ENCODE measurements at regions not wholly inside any gene's neighbourhood (a gene's known extent, or its start where the extent isn't known, plus 50 kb on each side); places are given as distances from the start of the nearest gene placed in this dataset.

GRCh38 chr13:74048756-74049155, 85.4 kb downstream of the KLF12 start:
- H3K9me3 ChIP-seq (ENCODE audit: low read length), result no peaks in the 10 kb centered on the region
- no peak overlapping the region for H2AFZ ChIP-seq (ENCODE audit: low read length)
- H3K27ac ChIP-seq (ENCODE audit: low read depth, low read length, poor library complexity, severe bottlenecking), result no peak overlapping the region
- BruUV-seq (replicated peaks), result no TSS peak
- H3K79me2 ChIP-seq (ENCODE audit: insufficient read depth, low read depth, low read length), result no peaks in the 10 kb centered on the region; the same call in 1 of the 2 replicates
- no peaks in the 10 kb centered on the region; the same call in 1 of the 2 replicates for H4K20me1 ChIP-seq (ENCODE audit: insufficient read depth, low read length)
- ChIA-PET CTCF (ENCODE audit: unreplicated experiment) (no interaction called here), POLR2A (interaction anchor here (0.5 to 1.7 kb wide), 5 partner anchors 10 to 731 kb away, joined by 3 to 7 read pairs (median 3); no protein-coding TSS in a partner anchor)
- no peak for DNase-seq (ENCODE audit: low spot score)
- TF ChIP-seq CTCF (conservative IDR thresholded peaks at IDR 0.05; ENCODE audit: low read length) (no peak), EZH2phosphoT487 (IDR thresholded peaks at IDR 0.05; ENCODE audit: borderline replicate concordance, low read depth, low read length) (no peak)
- H3K4me1 ChIP-seq (ENCODE audit: insufficient read depth, low read length, poor library complexity, severe bottlenecking), result peaks cover 9% of the 10 kb centered on the region
- intact Hi-C loops (cut with micrococcal nuclease; ENCODE audit: unreplicated experiment), result no loop called here
- H3K4me2 ChIP-seq (ENCODE audit: low read length), result no peak overlapping the region
- H3K9me2 ChIP-seq (ENCODE audit: insufficient read depth, low read length), result no peaks in the 10 kb centered on the region
- H3K4me3 ChIP-seq (ENCODE audit: low read depth, low read length, poor library complexity, severe bottlenecking), result no peak overlapping the region
- H3K36me3 ChIP-seq (ENCODE audit: insufficient read depth, low read length), result peaks cover 18% of the 10 kb centered on the region; the same call in 1 of the 2 replicates

- Histone ChIP-seq H3K4me3 (ENCODE audit: low read depth, low read length, poor library complexity, severe bottlenecking) (no peak overlapping the region), H3K9me3 (ENCODE audit: low read length) (no peaks in the 10 kb centered on the region), H3K36me3 (ENCODE audit: insufficient read depth, low read length) (peaks cover 13% of the 10 kb centered on the region; the same call in 1 of the 2 replicates), H3K79me2 (ENCODE audit: insufficient read depth, low read depth, low read length) (no peaks in the 10 kb centered on the region; the same call in 1 of the 2 replicates), H3K9me2 (ENCODE audit: insufficient read depth, low read length) (no peaks in the 10 kb centered on the region), H3K27ac (ENCODE audit: low read depth, low read length, poor library complexity, severe bottlenecking) (no peak overlapping the region), H3K4me1 (ENCODE audit: insufficient read depth, low read length, poor library complexity, severe bottlenecking) (peaks cover 9% of the 10 kb centered on the region), H2AFZ (ENCODE audit: low read length) (no peak overlapping the region), H3K4me2 (ENCODE audit: low read length) (no peak overlapping the region), H4K20me1 (ENCODE audit: insufficient read depth, low read length) (no peaks in the 10 kb centered on the region; the same call in 1 of the 2 replicates)
- TF ChIP-seq EZH2phosphoT487 (IDR thresholded peaks at IDR 0.05; ENCODE audit: borderline replicate concordance, low read depth, low read length) (no peak), CTCF (conservative IDR thresholded peaks at IDR 0.05; ENCODE audit: low read length) (no peak)
- DNase-seq (ENCODE audit: low spot score), result no peak
- intact Hi-C loops (cut with micrococcal nuclease; ENCODE audit: unreplicated experiment), result no loop called here
- no TSS peak for BruUV-seq (replicated peaks)
- ChIA-PET CTCF (ENCODE audit: unreplicated experiment) (no interaction called here), POLR2A (interaction anchor here (0.8 to 1.7 kb wide), 5 partner anchors 9 to 20 kb away, joined by 3 to 8 read pairs (median 3); no protein-coding TSS in a partner anchor)
Observed at GRCh38 chr13:74047931-74048600, 86.1 kb downstream of the KLF12 start.

GRCh38 chr13:74046431-74046830, 87.8 kb downstream of the KLF12 start:
- TF ChIP-seq CTCF (conservative IDR thresholded peaks at IDR 0.05; ENCODE audit: low read length), result no peak
- no peak for TF ChIP-seq EZH2phosphoT487 (IDR thresholded peaks at IDR 0.05; ENCODE audit: borderline replicate concordance, low read depth, low read length)
- no peaks in the 10 kb centered on the region; the same call in 1 of the 2 replicates for H4K20me1 ChIP-seq (ENCODE audit: insufficient read depth, low read length)
- H3K9me2 ChIP-seq (ENCODE audit: insufficient read depth, low read length), result no peaks in the 10 kb centered on the region
- H3K36me3 ChIP-seq (ENCODE audit: insufficient read depth, low read length), result peaks cover 13% of the 10 kb centered on the region; the same call in 1 of the 2 replicates
- no peak overlapping the region for H3K4me3 ChIP-seq (ENCODE audit: low read depth, low read length, poor library complexity, severe bottlenecking)
- POLR2A ChIA-PET, result no interaction called here
- intact Hi-C loops (cut with micrococcal nuclease; ENCODE audit: unreplicated experiment), result no loop called here
- H3K4me1 ChIP-seq (ENCODE audit: insufficient read depth, low read length, poor library complexity, severe bottlenecking), result peaks cover 4% of the 10 kb centered on the region
- BruUV-seq (replicated peaks), result no TSS peak
- CTCF ChIA-PET (ENCODE audit: unreplicated experiment), result no interaction called here
- no peaks in the 10 kb centered on the region for H3K9me3 ChIP-seq (ENCODE audit: low read length)
- H3K4me2 ChIP-seq (ENCODE audit: low read length), result no peak overlapping the region
- no peaks in the 10 kb centered on the region; the same call in 1 of the 2 replicates for H3K79me2 ChIP-seq (ENCODE audit: insufficient read depth, low read depth, low read length)
- H3K27ac ChIP-seq (ENCODE audit: low read depth, low read length, poor library complexity, severe bottlenecking), result no peak overlapping the region
- no peak for DNase-seq (ENCODE audit: low spot score)
- no peak overlapping the region for H2AFZ ChIP-seq (ENCODE audit: low read length)
